Neural progenitor cell (in vitro differentiated cells): ENCODE measurements at regions not wholly inside any gene's neighbourhood (a gene's known extent, or its start where the extent isn't known, plus 50 kb on each side); places are given as distances from the start of the nearest gene placed in this dataset.

Source experiments
- DNase-seq: peaks from one replicate; pipeline ENCODE4 v3.0.0-alpha.2; 2016; ENCODE audit warnings: low spot score
- H2AFZ ChIP-seq: fragments of 200-600 bp; sonication (generic); replicated peaks from 2 replicates; pipeline ENCODE4 v1.6.1; 2016; ENCODE audit warnings: antibody characterized with exemption
- H3F3A ChIP-seq: fragments of 200-600 bp; sonication (generic); 2 replicates; pipeline ENCODE4 v1.6.1; 2016; ENCODE audit warnings: antibody characterized with exemption, low read depth
- H3K27ac ChIP-seq: fragments of 200-600 bp; sonication (generic); 2 replicates; pipeline ENCODE4 v1.5.1; 2016; ENCODE audit warnings: mild to moderate bottlenecking
- H3K27me3 ChIP-seq: fragments of 200-600 bp; sonication (generic); 2 replicates; pipeline ENCODE4 v1.6.1; 2016; ENCODE audit warnings: mild to moderate bottlenecking, moderate library complexity
- H3K36me3 ChIP-seq: fragments of 200-600 bp; sonication (generic); 2 replicates; pipeline ENCODE4 v1.5.1; 2016
- H3K4me1 ChIP-seq: fragments of 200-600 bp; sonication (generic); 2 replicates; pipeline ENCODE4 v1.6.1; 2016; ENCODE audit warnings: mixed run types
- H3K4me2 ChIP-seq: fragments of 200-600 bp; sonication (generic); 2 replicates; pipeline ENCODE4 v1.6.1; 2016
- H3K4me3 ChIP-seq: fragments of 200-600 bp; sonication (generic); 2 replicates; pipeline ENCODE4 v1.5.1; 2016
- H3K79me2 ChIP-seq: fragments of 200-600 bp; sonication (generic); 2 replicates; pipeline ENCODE4 v1.6.1; 2016; ENCODE audit warnings: low read depth
- H3K9ac ChIP-seq: fragments of 200-600 bp; sonication (generic); 2 replicates; pipeline ENCODE4 v1.6.1; 2016
- H3K9me3 ChIP-seq: fragments of 200-600 bp; sonication (generic); 2 replicates; pipeline ENCODE4 v1.5.1; 2016; ENCODE audit warnings: low read depth
- H4K20me1 ChIP-seq: fragments of 200-600 bp; sonication (generic); 2 replicates; pipeline ENCODE4 v1.6.1; 2016; ENCODE audit warnings: low read depth
- H3K27ac Mint-ChIP-seq: 3 replicates; pipeline ENCODE4 v1.8.0; 2021; ENCODE audit warnings: mixed read lengths
- H3K27me3 Mint-ChIP-seq: 2 replicates; pipeline ENCODE4 v1.8.0; 2022; ENCODE audit warnings: low read depth, mild to moderate bottlenecking, inconsistent platforms, moderate library complexity, mixed read lengths; ENCODE audit not compliant: insufficient read depth
- H3K36me3 Mint-ChIP-seq: 3 replicates; pipeline ENCODE4 v1.8.0; 2021; ENCODE audit warnings: mixed read lengths
- H3K4me1 Mint-ChIP-seq: 3 replicates; pipeline ENCODE4 v1.8.0; 2021; ENCODE audit warnings: mixed read lengths
- H3K4me3 Mint-ChIP-seq: 3 replicates; pipeline ENCODE4 v1.8.0; 2021; ENCODE audit warnings: mild to moderate bottlenecking, moderate library complexity, mixed read lengths
- H3K9me3 Mint-ChIP-seq: 3 replicates; pipeline ENCODE4 v1.8.0; 2020; ENCODE audit warnings: mixed read lengths
- CTCF ChIP-seq: fragments of 200-600 bp; sonication (generic); IDR thresholded peaks from 2 replicates; pipeline ENCODE4 v1.5.1; 2017; ENCODE audit warnings: antibody characterized with exemption, mild to moderate bottlenecking
- EZH2 ChIP-seq: fragments of 200-600 bp; sonication (generic); IDR thresholded peaks from 2 replicates; pipeline ENCODE4 v1.6.1; 2017; ENCODE audit warnings: antibody characterized with exemption, mild to moderate bottlenecking, moderate library complexity
- EZH2phosphoT487 ChIP-seq: fragments of 200-600 bp; sonication (generic); IDR thresholded peaks from 2 replicates; pipeline ENCODE4 v1.6.1; 2017; ENCODE audit warnings: antibody characterized with exemption

- no peak overlapping the region for H3K27ac Mint-ChIP-seq
- H3K9me3 Mint-ChIP-seq, result no peaks in the 10 kb centered on the region
- H3K4me1 ChIP-seq, result no peaks in the 10 kb centered on the region
- no peaks in the 10 kb centered on the region for H3F3A ChIP-seq
- no peak overlapping the region for H3K4me2 ChIP-seq
- H3K9me3 ChIP-seq, result no peaks in the 10 kb centered on the region
- H3K9ac ChIP-seq, result no peak overlapping the region
- H2AFZ ChIP-seq, result no peak overlapping the region
- H3K27me3 ChIP-seq, result no peaks in the 10 kb centered on the region
- H3K4me1 Mint-ChIP-seq, result no peaks in the 10 kb centered on the region
- no peaks in the 10 kb centered on the region for H3K36me3 Mint-ChIP-seq
- H3K36me3 ChIP-seq, result no peaks in the 10 kb centered on the region
- no peak for DNase-seq
- no peaks in the 10 kb centered on the region for H4K20me1 ChIP-seq
- TF ChIP-seq EZH2phosphoT487 (no peak), EZH2 (no peak), CTCF (no peak)
- H3K4me3 Mint-ChIP-seq, result no peak overlapping the region
- no peak overlapping the region for H3K4me3 ChIP-seq
- no peaks in the 10 kb centered on the region for H3K79me2 ChIP-seq
- peaks cover 3% of the 10 kb centered on the region for H3K27me3 Mint-ChIP-seq
- H3K27ac ChIP-seq, result no peak overlapping the region
Observed at GRCh38 chr12:59182658-59183455, 262.6 kb upstream of the LRIG3 start.

- no peaks in the 10 kb centered on the region for H3K4me1 Mint-ChIP-seq
- no peaks in the 10 kb centered on the region for H3K36me3 Mint-ChIP-seq
- no peaks in the 10 kb centered on the region for H4K20me1 ChIP-seq
- H3K4me1 ChIP-seq, result no peaks in the 10 kb centered on the region
- no peak for DNase-seq
- no peaks in the 10 kb centered on the region for H3F3A ChIP-seq
- no peaks in the 10 kb centered on the region for H3K9me3 ChIP-seq
- H3K4me3 ChIP-seq, result no peak overlapping the region
- no peak overlapping the region for H3K27ac Mint-ChIP-seq
- no peaks in the 10 kb centered on the region for H3K27me3 ChIP-seq
- H3K79me2 ChIP-seq, result no peaks in the 10 kb centered on the region
- peaks cover 3% of the 10 kb centered on the region for H3K27me3 Mint-ChIP-seq
- H2AFZ ChIP-seq, result no peak overlapping the region
- no peaks in the 10 kb centered on the region for H3K36me3 ChIP-seq
- H3K4me2 ChIP-seq, result no peak overlapping the region
- H3K9me3 Mint-ChIP-seq, result peaks cover 3% of the 10 kb centered on the region
- H3K9ac ChIP-seq, result no peak overlapping the region
- TF ChIP-seq EZH2 (no peak), EZH2phosphoT487 (no peak), CTCF (no peak)
- H3K27ac ChIP-seq, result no peak overlapping the region
- H3K4me3 Mint-ChIP-seq, result no peak overlapping the region
Observed at GRCh38 chr12:59182191-59182590, 261.9 kb upstream of the LRIG3 start.

GRCh38 chr12:59181196-59181777 lies 261.0 kb upstream of the LRIG3 start:
- Mint-ChIP-seq H3K27me3 (peaks cover 3% of the 10 kb centered on the region), H3K4me3 (no peak overlapping the region), H3K4me1 (no peaks in the 10 kb centered on the region), H3K36me3 (no peaks in the 10 kb centered on the region), H3K27ac (no peak overlapping the region), H3K9me3 (peaks cover 4% of the 10 kb centered on the region)
- no peak for DNase-seq
- Histone ChIP-seq H3K4me3 (no peak overlapping the region), H3K9ac (no peak overlapping the region), H2AFZ (no peak overlapping the region), H3K36me3 (no peaks in the 10 kb centered on the region), H3F3A (no peaks in the 10 kb centered on the region), H4K20me1 (no peaks in the 10 kb centered on the region), H3K27me3 (no peaks in the 10 kb centered on the region), H3K4me2 (no peak overlapping the region), H3K4me1 (no peaks in the 10 kb centered on the region), H3K27ac (no peak overlapping the region), H3K79me2 (no peaks in the 10 kb centered on the region), H3K9me3 (no peaks in the 10 kb centered on the region)
- TF ChIP-seq EZH2phosphoT487 (no peak), EZH2 (no peak), CTCF (no peak)
